NCI-H510A (cell line): ENCODE measurements at regions not wholly inside any gene's neighbourhood (a gene's known extent, or its start where the extent isn't known, plus 50 kb on each side); places are given as distances from the start of the nearest gene placed in this dataset.
A peak's percentile ranks its signal among the peaks of the same experiment; 100 is the strongest.
"Not testable (repeated sequence)": the region's sequence is repeated elsewhere in the genome, so short reads cannot be mapped to it uniquely, and the experiment has no call there.

Experiments used
- DNase-seq: peaks from one replicate; lab custom pipeline; 2025; lab: John Stamatoyannopoulos, UW

DNA sequence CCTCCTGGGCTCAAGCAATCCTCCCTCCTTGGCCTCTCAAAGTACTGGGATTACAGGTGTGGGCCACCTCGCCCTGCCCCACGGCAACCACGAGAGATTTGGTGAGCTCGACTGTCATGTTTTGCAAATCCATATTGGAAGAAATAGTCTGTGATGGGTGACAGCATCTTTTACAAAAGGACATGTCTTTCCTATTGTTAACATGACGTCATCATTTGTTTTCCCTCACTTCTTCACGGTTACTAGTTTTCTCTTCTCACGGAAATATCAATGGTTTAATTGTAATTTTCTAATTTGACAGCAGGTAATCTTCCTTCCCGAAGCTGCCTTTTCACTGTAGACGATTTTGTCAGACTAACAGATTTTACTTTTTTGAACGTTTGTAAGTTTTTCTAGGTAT is 110.8 kb upstream of the GREM2 start:
- DNase-seq, result no peak

DNA sequence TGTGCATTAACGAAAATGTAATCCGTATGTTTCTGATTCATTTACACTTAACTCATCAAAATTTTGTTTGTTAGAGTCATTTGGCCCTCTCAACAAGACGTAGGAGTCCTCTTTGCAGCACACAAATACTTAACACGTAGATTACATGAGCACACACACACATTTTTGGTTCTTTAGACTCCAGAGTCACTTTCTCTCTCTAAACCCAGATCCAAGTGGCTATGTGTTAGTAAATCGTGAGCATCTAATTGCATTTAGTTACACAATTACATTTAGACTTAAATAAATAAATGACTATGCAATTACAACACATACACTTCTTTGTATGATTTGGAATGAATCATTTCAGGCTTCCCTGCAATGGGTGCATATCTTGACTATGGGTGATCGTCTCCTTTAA is 109.0 kb upstream of the GREM2 start:
- no peak for DNase-seq

DNA sequence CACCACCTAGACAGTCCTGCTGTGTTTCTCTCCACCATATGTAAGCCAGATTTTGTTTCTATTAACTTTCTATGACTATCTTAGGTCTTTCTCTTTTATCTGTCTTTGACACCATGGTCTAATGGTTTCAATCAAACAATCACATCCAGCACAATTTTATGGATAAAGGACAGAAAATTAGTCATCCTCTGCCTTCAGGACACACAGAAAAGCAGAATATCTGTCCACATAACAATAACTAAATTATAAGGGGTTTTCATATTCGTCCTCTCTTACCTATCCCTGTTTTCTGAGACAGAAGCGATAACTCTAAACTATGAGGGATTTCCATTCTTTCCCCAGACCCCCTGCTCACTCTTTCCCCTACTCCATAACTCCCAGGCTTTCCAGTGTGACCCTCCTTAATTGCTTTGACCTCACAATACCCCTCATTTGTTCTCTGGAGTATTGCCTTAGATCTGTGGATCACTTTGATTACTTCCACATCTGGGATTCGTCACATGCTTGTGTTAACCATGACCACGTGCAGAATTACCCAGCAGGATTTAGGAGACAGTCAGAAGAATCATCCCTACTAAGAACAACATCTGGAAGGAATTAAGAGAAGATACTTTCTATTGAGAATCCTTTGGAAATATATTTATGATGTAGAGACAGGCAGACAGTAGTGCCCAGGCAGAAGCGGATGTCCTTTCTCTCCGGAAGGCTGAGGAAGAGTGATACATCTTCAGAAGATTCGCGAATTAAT is 108.2 kb upstream of the GREM2 start:
- DNase-seq, result no peak

DNA sequence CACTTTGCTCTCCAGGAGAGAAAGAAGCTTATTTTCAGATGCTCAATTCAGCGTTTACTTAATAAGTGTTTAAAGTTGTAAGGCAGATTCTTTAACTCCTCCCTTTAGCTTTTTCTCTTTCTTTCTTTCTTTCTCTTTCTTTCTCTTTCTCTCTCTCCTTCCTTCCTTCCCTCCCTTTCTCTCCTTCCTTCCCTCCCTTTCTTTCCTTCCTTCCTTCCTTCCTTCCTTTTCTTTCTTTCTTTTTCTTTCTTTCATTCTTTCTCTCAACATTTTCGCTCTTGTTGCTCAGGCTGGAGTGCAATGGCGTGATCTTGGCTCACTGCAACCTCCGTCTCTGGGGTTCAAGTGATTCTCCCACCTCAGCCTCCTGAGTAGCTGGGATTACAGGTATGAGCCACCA is 104.6 kb upstream of the GREM2 start:
- not testable (repeated sequence) for DNase-seq

DNA sequence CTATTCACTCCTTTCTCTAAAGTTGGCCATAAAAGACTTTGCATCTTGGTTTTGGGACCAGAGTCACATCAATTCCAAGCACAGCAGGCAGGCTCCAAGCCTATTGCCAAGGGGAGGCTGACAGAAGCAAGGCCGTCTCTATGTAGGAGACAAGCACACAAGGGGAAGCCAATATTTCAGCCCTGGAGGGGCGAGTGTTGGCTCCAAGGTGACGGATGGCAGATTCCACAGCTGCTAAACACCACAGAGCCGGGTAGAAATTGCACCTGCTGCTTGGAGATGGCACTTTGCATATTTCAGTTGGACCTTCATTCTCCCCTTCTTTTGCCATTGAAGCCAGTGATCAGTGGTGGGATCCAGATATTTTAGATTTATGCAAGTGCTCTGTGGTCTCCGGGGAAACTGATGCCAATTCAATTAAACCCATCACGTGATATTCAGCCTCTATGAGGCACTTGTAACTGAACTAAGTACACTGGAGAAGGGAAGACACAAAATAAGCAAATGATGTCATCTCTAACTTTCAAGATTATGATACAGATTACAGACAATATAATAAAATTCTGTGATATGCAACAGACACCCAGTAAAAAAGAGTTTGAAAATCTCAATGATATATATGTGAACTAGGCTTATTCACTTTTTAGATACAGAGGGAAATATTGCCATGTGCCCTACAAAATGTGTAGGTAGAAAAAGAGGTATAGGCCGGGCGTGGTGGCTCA is 102.8 kb upstream of the GREM2 start:
- no peak for DNase-seq

DNA sequence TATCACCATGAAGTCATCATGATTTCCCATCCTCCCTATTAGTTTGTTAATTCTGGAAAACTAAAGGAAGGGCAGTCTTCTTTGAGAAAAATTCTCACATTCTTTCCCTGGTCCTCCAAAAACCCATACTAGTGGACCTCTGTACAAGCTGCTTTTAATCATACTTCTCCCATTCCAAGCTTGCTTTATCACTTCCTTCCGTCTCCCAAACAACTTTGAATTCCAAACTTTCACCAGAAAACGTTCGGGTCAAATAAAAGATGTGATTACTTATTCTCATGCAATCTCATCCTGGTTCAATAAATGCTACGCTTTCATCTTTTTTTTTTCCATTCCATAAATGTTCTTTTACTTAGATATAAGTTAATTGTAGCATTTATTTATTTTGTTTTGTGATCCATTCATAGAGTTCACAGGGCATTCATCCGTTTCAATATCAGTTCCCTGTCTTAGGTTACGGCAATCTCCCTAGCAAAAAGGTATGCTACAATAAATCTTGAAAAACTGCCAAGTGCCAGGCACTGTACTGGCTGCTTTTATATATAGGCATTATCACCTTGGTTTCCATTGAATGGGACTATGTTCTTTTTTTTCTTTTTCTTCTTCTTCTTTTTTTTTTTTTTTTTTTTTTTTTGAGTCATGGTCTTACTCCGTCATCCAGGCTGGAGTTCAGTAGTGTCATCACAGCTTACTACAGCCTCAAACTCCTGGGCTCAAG is 100.2 kb upstream of the GREM2 start:
- no peak for DNase-seq

DNA sequence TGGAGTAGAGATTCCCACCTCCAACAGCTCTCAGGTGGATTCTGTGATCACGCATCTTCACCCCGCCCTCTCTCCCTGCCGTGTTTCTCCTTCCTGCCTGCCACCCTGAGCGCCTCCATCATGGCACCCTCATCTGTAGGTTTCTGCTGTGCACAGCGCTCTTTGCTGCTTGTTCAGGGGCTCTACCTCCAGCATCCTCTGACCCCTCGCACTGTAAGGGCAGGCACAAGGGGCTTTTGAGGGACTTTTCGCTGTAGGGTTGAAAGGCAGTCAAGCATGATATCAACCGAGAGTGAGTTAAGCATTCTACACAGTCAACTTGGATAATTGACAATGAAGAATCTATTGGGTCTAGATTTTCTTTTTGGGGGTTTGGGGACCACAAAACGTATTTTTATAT is 99.1 kb upstream of the GREM2 start:
- no peak for DNase-seq

DNA sequence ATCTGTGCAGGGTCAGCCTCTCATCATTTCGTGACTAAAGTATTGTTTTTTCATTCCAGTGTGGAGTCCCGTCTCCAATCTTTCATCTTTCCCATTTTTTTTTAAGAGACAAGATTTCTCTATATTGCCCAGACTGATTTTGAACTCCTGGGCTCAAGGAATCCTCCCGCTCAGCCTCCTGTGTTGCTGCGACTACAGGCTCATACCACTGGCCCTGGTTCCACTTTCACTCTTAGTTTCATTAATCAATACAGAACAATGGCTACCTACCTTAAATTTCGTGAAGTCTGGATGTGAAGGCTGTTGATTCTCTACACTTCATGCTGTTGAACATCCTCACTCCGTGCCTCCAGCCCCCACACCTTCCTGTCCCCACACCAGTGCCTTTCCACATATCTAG is 97.7 kb upstream of the GREM2 start:
- no peak for DNase-seq

DNA sequence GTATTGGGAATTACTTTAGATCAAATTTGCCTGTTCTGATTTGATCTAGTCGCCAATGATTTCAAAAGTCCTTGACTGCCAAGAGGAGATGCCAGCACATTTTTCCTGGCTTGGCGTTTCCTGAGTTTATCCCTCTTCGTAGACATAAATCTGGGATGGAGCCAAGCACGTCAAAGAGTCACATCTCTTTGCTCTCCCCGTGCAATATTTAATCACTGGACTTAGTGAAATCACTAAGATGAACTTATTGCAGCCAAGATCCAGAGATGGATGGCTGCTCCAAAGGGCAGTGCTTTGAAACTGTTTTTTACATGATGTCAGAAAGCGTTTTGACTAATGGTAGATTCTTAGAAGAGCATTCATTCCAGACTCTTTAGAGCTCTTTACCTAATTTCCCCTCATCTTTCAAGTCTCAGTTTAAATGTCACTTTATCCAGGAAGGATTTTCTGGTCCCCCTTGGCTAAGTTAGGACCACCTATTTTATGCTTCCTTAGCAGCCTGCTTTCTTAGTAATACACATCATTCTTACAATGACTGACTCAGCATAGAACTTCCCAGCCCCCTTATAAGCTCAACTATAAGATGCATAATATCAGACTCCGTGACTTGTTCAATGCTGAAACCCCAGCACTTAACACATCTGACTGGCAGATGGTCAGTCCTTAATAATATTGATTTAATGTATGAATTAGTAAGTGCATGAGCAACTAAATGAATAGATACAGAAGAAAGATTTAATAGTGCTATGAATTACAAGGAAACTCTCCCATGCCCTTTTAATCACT is 94.4 kb upstream of the GREM2 start:
- no peak for DNase-seq

DNA sequence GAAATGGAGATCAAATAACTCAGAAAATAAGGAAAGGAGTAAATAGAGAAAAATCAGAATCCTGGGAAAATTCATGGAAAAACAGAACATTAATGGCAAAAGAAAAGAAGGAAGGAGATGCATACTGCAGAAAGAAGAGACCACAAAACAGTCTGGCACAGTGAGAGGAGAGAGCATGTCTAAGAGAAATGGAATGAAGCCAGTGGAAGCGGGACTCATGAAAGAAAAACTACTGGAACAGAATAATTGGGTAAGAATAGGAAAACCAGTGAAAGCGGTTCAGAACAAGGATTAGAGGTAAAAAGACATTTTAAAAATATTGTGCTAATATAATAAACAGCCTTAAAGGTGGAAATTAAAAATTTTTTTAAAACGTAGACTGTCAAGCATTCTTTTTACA is 93.6 kb upstream of the GREM2 start:
- no peak for DNase-seq

DNA sequence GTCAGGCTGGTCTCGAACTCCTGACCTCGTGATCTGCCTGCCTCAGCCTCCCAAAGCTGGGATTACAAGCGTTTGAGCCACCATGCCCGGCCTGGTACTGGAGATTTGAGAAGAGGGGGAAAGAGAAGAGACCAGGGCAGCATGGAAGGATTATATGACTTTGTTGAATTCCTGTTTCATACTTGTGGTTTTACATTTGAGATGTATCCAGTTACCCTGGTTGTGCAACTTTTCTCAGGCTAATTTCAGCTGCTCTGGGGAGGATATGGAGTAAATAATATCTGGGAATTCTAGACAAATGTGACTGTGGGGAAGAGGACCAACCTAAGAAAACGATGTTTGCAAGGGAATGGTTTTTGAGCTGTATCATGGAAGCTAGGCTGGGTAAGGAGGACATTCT is 89.5 kb upstream of the GREM2 start:
- DNase-seq, result no peak

DNA sequence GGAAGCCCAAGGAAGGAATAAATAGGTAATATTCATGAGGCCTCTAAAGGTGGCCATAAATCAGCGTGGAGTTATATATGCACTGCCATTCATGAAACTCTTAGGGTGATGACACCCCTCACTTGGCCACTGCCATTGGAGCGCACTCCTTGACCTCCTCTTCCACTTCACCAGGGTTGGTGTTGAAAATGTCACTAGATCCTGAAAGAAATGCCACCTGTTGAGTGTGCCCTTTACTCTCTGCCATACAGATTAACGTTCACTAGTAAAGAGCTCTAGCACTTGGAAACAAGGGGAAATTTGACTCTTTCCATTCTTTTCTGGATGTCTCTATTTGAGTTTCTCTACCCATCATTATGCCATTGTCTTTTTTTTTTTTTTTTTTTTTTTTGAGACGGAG is 83.5 kb upstream of the GREM2 start:
- no peak for DNase-seq

DNA sequence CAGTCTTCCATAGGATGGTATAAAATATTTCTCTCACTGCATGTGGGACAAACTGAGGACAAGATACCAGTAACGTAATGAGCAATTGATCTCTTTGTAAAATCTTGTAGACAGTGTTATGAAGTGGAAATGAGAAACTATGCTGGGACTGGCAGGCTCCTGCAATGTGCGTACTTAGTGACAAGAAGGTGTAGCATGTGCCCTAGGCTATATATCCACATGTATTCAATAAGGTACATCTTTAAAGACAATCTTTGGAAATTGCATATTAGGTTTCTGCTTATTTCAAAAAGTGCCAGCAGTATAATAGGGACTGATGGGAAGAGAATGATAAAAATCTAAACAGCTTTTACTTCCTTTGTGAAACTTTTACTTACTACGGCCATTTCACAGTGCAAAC is 81.9 kb upstream of the GREM2 start:
- DNase-seq, result no peak

DNA sequence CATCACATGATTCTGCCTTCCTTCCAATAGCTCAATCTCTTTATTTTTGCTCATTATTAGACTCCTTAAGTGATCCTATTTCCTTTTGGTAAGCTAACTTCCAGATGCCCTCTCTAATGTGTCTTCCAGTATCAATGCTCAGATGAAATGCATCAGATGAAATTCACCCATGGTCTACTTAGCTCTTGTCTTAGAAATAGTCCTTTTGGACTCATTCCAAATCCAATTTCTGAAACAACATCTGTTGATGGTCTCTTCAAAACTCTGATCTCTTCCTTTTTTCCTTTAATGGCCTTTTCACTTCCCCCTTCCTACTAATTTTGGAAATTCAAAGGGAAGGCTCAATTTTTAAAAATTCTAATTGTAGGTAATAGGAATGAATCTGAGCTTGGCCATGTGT is 81.1 kb upstream of the GREM2 start:
- no peak for DNase-seq

DNA sequence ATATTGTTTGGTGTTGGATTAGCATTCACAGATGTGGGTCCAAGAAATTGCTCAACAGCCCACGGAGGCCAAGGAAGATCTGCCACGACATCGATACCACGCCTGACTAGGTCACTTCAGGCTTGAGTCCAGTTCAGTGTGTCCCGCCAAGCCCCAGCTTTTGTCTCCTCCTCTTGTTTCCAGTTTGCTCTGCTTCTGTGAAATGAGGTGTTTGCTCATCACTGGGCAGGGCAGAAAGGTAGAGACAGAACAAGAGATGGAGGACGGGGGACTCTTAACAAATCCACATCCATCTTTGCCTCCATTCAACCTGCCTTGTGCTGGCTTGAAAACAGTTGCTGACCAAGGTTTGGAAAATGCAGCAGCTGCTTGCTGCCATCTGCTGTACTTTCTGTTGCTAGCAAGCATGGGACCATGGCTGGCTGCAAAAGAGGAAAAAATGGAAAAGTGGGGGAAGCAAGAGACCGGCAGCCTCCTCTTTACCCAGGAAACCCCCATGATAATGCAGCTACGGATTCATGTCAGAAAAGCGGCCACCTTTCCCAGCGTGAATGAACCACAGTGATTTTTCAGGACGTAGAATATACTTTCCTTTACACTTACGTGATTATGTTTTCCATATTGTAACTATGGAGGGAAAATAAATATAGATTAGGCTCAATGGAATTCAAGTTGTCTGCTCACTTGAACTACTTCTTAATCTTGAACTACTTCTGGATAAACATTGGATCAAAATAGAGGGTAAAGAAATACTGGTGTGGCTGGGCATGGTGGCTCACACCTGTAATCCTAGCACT is 80.2 kb upstream of the GREM2 start:
- DNase-seq, result peak; percentile 1

DNA sequence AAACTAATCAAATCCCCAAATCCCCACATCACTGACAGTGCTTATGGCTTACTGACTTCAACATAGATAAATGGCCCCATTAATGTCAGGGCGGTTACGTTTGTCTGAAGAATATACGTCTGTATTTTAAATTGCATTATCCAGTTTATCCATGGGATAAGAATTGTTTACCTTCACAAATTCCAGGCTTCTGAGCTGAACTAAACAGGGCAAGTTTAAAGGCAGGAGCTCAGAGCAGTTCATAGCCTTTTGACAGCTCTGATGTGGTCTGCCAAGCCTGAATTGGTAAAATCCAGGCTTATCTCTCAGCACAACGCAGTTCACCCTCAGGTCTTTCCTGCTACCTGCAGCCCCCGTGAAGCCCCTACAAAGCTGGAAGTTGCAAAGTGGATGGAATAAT is 79.5 kb upstream of the GREM2 start:
- no peak for DNase-seq

DNA sequence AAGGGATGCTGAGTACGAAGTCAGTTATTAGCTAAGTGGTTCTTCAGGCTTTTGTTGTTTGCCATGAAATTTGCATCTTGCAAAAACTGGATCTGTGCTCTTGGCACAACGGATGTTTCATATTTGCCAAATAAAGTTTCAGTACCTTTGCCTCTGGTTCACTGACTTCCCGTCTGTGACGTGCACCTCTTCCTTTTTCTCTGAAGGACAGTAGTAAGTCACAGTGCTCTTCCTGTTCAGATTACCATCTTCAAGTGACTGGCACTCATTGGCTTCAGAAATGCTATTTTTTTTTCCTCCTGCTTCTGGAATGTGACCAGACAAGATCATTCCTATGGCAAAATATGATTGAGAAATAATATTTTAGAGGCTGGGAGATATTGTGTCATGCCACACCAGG is 75.9 kb upstream of the GREM2 start:
- no peak for DNase-seq

DNA sequence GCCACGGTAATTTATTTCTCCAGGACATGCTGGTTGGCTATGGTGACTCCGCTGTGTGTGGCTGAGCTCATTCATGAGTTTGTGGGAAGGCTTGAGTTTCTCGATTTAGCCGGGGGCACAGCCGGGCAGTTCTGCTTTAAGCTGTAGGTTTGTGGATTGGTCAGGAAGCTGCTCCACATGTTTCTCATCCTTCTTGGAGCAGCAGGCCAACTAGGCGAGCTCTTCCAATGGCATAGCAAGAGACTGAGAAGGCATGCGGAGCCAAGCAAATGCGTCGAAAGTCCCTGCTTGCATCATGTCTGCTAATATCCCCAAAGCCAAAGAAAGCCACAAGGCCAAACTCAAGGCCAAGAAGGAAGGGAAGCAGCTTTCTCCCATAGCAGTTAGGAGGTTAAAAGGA is 71.6 kb upstream of the GREM2 start:
- no peak for DNase-seq

DNA sequence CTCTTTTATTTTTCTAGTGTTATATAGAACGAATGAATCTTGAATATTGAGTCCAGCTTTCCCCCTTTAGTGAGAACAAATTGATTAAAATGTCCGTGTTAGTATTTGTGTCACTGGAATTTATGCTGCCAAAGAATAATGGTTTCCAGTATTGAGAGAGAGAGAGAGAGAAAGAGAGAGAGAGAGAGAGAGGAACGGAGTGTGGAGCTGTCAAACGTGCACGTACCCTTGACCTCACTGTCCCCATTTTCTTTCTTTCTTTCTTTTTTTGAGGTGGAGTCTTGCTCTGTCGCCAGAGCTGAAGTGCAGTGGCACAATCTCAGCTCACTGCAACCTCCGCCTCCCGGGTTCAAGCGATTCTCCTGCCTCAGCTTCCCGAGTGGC is 70.9 kb upstream of the GREM2 start:
- DNase-seq, result no peak

DNA sequence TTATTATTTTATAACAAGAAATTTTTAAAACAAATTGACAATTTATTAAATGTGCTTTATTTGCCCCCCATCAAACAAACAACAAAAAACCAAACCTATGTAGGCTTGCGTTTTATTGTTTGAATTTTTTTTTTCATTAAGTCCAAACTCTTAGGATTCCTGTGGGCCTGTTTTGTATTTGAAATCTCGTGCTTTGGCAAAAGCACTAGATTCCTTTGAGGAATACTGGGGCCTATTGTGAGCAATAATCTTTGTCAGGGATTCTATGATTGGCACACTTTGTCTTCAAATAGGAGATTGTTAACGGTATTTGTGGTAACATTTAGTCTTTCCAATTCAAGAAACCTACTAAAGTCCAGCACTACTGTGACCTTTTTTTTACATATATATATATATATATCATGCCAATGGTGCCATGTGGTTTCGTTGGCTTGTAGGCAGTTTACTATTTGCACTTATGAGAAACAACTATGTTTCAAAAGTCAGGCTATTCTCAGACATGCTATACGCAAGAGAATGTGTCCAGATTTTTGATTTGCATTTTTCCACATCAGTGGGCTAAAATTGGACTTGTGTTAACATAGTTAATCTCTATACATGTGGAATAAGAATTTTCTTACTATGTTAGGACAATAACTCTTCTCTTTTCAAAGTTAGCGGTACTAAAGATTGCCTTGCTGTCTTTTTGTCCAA is 70.4 kb upstream of the GREM2 start:
- no peak for DNase-seq
